HL-60 (cell line): ENCODE measurements at regions not wholly inside any gene's neighbourhood (a gene's known extent, or its start where the extent isn't known, plus 50 kb on each side); places are given as distances from the start of the nearest gene placed in this dataset.

Experiments used
- DNase-seq, 2 experiments: peaks; one replicate each; pipeline ENCODE4 v3.0.0-alpha.2; 2010 to 2020; ENCODE audit warnings: low read depth in 1 of 2, low spot score in 1 of 2
- H3K27ac ChIP-seq: fragments of 250-450 bp; sonication (Bioruptor Pico); replicated peaks from 2 replicates; pipeline ENCODE4 v1.5.1; 2020; ENCODE audit warnings: mild to moderate bottlenecking, moderate library complexity
- H3K27me3 ChIP-seq: fragments of 250-450 bp; sonication (Bioruptor Pico); 2 replicates; pipeline ENCODE4 v1.5.1; 2021; ENCODE audit warnings: mild to moderate bottlenecking, moderate library complexity; ENCODE audit not compliant: insufficient read depth, poor library complexity, severe bottlenecking
- H3K4me3 ChIP-seq: replicated peaks from 2 replicates; pipeline ENCODE4 v1.5.1; 2011; ENCODE audit warnings: mild to moderate bottlenecking, control low read depth, low read length; ENCODE audit not compliant: insufficient read depth
- CTCF ChIP-seq: IDR thresholded peaks from one replicate; pipeline ENCODE4 v1.5.1; 2011; ENCODE audit warnings: low read length, control low read depth, inconsistent platforms; ENCODE audit not compliant: insufficient read depth
- GABPA ChIP-seq: IDR thresholded peaks from 2 replicates; pipeline ENCODE4 v1.6.1; 2012; ENCODE audit warnings: low read depth
- POLR2AphosphoS5 ChIP-seq: IDR thresholded peaks from 2 replicates; pipeline ENCODE4 v1.6.1; 2012; ENCODE audit warnings: low read depth
- REST ChIP-seq: IDR thresholded peaks from 2 replicates; pipeline ENCODE4 v1.6.1; 2012; ENCODE audit warnings: low read depth; ENCODE audit not compliant: insufficient replicate concordance
- SPI1 ChIP-seq: IDR thresholded peaks from 2 replicates; pipeline ENCODE4 v1.6.1; 2012; ENCODE audit warnings: low read depth, mild to moderate bottlenecking, borderline replicate concordance

GRCh38 chr11:129681344-129682114 is 134.1 kb upstream of the TMEM45B start:
- Histone ChIP-seq H3K4me3 (no peak overlapping the region), H3K27me3 (peaks cover 10% of the 10 kb centered on the region), H3K27ac (no peak overlapping the region)
- TF ChIP-seq CTCF (no peak), REST (no peak), POLR2AphosphoS5 (no peak), SPI1 (no peak), GABPA (no peak)
- no peak for DNase-seq

GRCh38 chr11:129686269-129686668 is 129.4 kb upstream of the TMEM45B start:
- Histone ChIP-seq H3K4me3 (no peak overlapping the region), H3K27me3 (peaks cover 5% of the 10 kb centered on the region), H3K27ac (no peak overlapping the region)
- no peak for TF ChIP-seq REST
- no peak for DNase-seq

- no peaks in the 10 kb centered on the region for H3K27me3 ChIP-seq
- TF ChIP-seq REST (no peak), SPI1 (no peak), POLR2AphosphoS5 (no peak), CTCF (no peak), GABPA (no peak)
- DNase-seq = no peak
- H3K4me3 ChIP-seq = no peak overlapping the region
- no peak overlapping the region for H3K27ac ChIP-seq
These were observed 124.5 kb upstream of the TMEM45B start for GRCh38 chr11:129691142-129691541.
